ENCODE measurements at regions not wholly inside any gene's neighbourhood (a gene's known extent, or its start where the extent isn't known, plus 50 kb on each side); places are given as distances from the start of the nearest gene placed in this dataset.

DNA sequence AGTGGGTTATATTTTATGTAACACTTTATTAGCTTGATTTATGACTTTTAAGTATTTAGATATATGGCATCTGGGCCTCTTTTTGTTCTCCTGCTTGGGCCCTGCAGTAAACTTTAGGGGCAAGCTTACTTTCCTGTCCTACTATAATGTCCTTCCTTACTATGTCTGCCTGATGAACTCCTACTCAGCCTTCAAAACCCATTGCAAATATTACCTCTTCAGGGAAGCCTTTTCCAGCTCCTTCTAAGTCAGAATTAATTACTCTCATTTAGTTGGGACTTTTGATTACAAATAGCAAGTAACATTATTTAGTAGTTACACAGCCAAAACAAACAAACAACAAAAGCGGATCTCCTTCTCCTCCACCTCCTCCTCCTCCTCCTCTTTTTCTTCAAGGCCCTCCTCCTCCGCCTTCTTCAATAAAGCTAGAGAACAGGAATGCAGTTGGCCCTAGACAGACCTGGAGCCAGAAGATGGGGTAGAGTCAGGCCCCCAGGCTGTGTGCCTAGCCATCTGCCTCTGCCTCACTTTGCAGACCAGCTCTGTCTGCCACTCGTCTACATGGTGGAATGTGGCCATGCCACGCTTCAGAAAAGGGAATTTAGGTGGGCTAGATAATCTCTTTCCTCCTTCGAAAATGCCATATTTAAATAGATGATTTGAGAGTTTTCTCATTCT lies 301.2 kb downstream of the SP3 start:
- in situ Hi-C loops (cut with MboI; ENCODE audit: low pct_ligation_motif_present in 1 of 4, low pct_unique_long_range_greater_than_20kb in 1 of 4, low sequenced_read_pairs in 3 of 4) = no loop called here
- no peak for DNase-seq
- Histone ChIP-seq H3K9me3 (no peaks in the 10 kb centered on the region), H3K27me3 (no peaks in the 10 kb centered on the region), H3K36me3 (no peaks in the 10 kb centered on the region), H3K27ac (no peak overlapping the region), H3K4me3 (no peak overlapping the region), H3K4me1 (peaks cover 0 to 3% (median 2%) of the 10 kb centered on the region in 4 donors)
- WGBS, 2 donors (ENCODE audit: low coverage in 1 of 2) = 90 to 93% methylated on average over 3 to 5 of the region's 5 CpGs
- TF ChIP-seq POLR2A (IDR thresholded peaks at IDR 0.05) (no peak), EP300 (IDR thresholded peaks at IDR 0.05; ENCODE audit: low read depth) (no peak), POLR2AphosphoS5 (IDR thresholded peaks at IDR 0.05) (no peak)
- TF ChIP-seq, protein P1, sequence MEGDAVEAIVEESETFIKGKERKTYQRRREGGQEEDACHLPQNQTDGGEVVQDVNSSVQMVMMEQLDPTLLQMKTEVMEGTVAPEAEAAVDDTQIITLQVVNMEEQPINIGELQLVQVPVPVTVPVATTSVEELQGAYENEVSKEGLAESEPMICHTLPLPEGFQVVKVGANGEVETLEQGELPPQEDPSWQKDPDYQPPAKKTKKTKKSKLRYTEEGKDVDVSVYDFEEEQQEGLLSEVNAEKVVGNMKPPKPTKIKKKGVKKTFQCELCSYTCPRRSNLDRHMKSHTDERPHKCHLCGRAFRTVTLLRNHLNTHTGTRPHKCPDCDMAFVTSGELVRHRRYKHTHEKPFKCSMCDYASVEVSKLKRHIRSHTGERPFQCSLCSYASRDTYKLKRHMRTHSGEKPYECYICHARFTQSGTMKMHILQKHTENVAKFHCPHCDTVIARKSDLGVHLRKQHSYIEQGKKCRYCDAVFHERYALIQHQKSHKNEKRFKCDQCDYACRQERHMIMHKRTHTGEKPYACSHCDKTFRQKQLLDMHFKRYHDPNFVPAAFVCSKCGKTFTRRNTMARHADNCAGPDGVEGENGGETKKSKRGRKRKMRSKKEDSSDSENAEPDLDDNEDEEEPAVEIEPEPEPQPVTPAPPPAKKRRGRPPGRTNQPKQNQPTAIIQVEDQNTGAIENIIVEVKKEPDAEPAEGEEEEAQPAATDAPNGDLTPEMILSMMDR (IDR thresholded peaks at IDR 0.05) = no peak
- intact Hi-C loops (cut with DNase I; ENCODE audit: low total_unique reads) = no loop called here

DNA sequence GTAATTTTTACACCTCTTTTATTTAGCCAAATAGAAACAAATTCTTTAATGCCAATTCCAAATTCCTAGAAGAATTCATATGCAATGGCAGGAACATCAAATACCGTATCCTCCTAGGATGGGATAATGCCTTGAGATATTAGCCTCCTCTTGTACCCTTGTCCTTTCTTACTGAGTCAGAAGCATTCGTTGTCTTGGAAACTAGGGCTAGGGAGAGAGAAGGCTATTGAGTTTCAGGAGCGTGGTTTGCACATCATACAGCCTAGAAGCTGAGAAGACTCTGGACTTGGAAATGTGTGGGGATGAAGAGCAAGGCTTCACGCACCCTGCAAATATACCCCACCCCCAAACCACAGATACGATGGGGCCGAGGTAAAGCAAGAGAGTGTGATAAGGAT lies 300.7 kb downstream of the SP3 start:
- intact Hi-C loops (cut with DNase I; ENCODE audit: low total_unique reads) = no loop called here
- in situ Hi-C loops (cut with MboI; ENCODE audit: low pct_ligation_motif_present in 1 of 4, low pct_unique_long_range_greater_than_20kb in 1 of 4, low sequenced_read_pairs in 3 of 4) = no loop called here
- H3K4me1 ChIP-seq = peaks cover 0 to 3% (median 2%) of the 10 kb centered on the region in 4 donors
- no peaks in the 10 kb centered on the region for H3K36me3 ChIP-seq
- H3K4me3 ChIP-seq = no peak overlapping the region
- WGBS, 2 donors (ENCODE audit: low coverage in 1 of 2) = 86 to 87% methylated on average over 5 to 6 of the region's 6 CpGs
- no peak for DNase-seq
- no peak overlapping the region for H3K27ac ChIP-seq
- TF ChIP-seq, protein P1 (IDR thresholded peaks at IDR 0.05) = no peak
- no peak for TF ChIP-seq POLR2AphosphoS5 (IDR thresholded peaks at IDR 0.05)
- TF ChIP-seq EP300 (IDR thresholded peaks at IDR 0.05; ENCODE audit: low read depth) = no peak
- no peak for TF ChIP-seq POLR2A (IDR thresholded peaks at IDR 0.05)
- H3K9me3 ChIP-seq = no peaks in the 10 kb centered on the region
- H3K27me3 ChIP-seq = no peaks in the 10 kb centered on the region

DNA sequence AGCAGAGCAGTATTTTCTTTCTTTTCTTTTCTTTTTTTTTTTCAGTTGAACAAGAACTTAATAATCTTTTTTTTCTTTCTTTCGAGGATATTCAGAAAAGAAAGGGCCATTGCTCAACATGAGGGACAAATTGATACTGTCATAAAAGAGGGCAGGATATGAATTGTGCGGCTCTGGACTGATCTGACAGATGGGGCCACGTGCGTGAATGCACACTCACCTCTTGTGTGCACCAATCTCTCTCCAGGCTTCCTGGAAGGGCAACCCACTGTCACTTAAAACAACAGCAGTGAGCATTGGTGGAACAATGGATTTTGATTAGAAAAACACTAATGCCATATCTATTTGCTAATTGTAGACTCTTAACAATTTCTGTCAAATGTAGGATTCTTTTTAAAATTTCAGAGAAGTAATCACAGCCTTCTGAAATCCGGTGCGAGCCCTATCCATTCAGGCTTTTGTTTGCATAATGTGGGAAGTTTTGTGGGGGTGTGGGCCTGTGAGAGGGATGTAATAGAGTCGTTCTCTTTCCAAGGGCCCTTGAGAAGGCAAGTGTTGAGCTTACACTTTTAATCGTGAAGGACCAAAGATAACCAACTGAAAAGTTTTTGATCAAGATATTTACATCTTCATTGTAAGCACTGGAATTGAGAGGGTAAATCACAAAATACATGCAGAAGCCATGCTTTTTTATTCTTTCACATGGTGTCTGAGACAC lies 298.8 kb downstream of the SP3 start:
- WGBS, 2 donors (ENCODE audit: low coverage in 1 of 2) = 66 to 73% methylated on average over 8 of the region's 8 CpGs
- intact Hi-C loops (cut with DNase I; ENCODE audit: low total_unique reads) = no loop called here
- Histone ChIP-seq H3K9me3 (no peaks in the 10 kb centered on the region), H3K4me3 (no peak overlapping the region), H3K27me3 (no peaks in the 10 kb centered on the region), H3K27ac (no peak overlapping the region), H3K4me1 (peaks cover 0 to 3% (median 2%) of the 10 kb centered on the region in 4 donors), H3K36me3 (no peaks in the 10 kb centered on the region)
- in situ Hi-C loops (cut with MboI; ENCODE audit: low pct_ligation_motif_present in 1 of 4, low pct_unique_long_range_greater_than_20kb in 1 of 4, low sequenced_read_pairs in 3 of 4) = no loop called here
- no peak for DNase-seq
- TF ChIP-seq POLR2A (IDR thresholded peaks at IDR 0.05) (no peak), POLR2AphosphoS5 (IDR thresholded peaks at IDR 0.05) (no peak), EP300 (IDR thresholded peaks at IDR 0.05; ENCODE audit: low read depth) (no peak)
- TF ChIP-seq, protein P1 (IDR thresholded peaks at IDR 0.05) = no peak

DNA sequence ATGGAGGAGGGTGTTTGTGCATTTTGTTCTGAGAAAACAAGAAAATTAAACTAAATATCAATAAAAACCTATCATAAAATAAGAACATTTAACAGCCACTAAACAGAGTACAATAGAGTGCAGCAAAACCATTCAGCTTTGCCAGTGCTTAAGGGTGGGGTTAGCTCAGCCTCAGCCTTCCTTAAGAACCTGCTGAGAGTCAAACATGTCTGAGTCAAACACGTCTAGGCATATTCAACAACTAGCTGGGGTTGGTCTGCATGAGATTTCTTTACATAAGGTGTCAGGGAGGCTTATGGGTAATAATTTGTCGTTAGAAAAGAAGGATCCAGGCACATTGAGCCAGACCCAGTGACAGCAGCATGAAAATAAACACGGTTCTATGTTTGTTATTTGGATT lies 298.2 kb downstream of the SP3 start:
- TF ChIP-seq POLR2AphosphoS5 (IDR thresholded peaks at IDR 0.05) = no peak
- intact Hi-C loops (cut with DNase I; ENCODE audit: low total_unique reads) = no loop called here
- Histone ChIP-seq H3K4me1 (peaks cover 0 to 3% (median 2%) of the 10 kb centered on the region in 4 donors), H3K27ac (no peak overlapping the region), H3K9me3 (no peaks in the 10 kb centered on the region), H3K36me3 (no peaks in the 10 kb centered on the region), H3K4me3 (no peak overlapping the region), H3K27me3 (no peaks in the 10 kb centered on the region)
- in situ Hi-C loops (cut with MboI; ENCODE audit: low pct_ligation_motif_present in 1 of 4, low pct_unique_long_range_greater_than_20kb in 1 of 4, low sequenced_read_pairs in 3 of 4) = no loop called here
- no peak for DNase-seq
- 43 to 60% methylated on average over 2 to 3 of the region's 3 CpGs for whole genome bisulfite sequencing, 2 donors (ENCODE audit: low coverage in 1 of 2)

All from transverse colon (tissue), 4 donors.